Breast epithelium (tissue), 4 donors: ENCODE measurements at regions not wholly inside any gene's neighbourhood (a gene's known extent, or its start where the extent isn't known, plus 50 kb on each side); places are given as distances from the start of the nearest gene placed in this dataset.

Experiments used
- DNase-seq, 2 donors: peaks; one replicate each; pipeline ENCODE4 v3.0.0-alpha.2; 2019; ENCODE audit warnings: low spot score in 2 of 2
- H3K27ac ChIP-seq, 2 donors: fragments of 200-600 bp; sonication (generic) in 1 of 2; one replicate each; pipeline ENCODE4 v1.5.1; 2016 to 2019; ENCODE audit warnings: mild to moderate bottlenecking in 1 of 2
- H3K27me3 ChIP-seq, 2 donors: fragments of 200-600 bp; sonication (generic) in 1 of 2; one replicate each; pipeline versions ENCODE4 v1.5.1 to v1.6.0; 2017 to 2019; ENCODE audit warnings: control low read depth in 1 of 2, mild to moderate bottlenecking in 1 of 2
- H3K36me3 ChIP-seq: fragments of 200-600 bp; one replicate; pipeline ENCODE4 v1.5.1; 2019
- H3K4me1 ChIP-seq, 2 donors: fragments of 200-600 bp; sonication (generic); one replicate each; pipeline ENCODE4 v1.5.1; 2016 to 2019; ENCODE audit warnings: control low read depth in 1 of 2
- H3K4me3 ChIP-seq, 3 donors: fragments of 200-600 bp; sonication (generic); 1 replicate in 2 of 3; 2 replicates in 1 of 3; pipeline ENCODE4 v1.5.1; 2016 to 2019; ENCODE audit warnings: mild to moderate bottlenecking in 3 of 3, moderate library complexity in 2 of 3
- H3K9me3 ChIP-seq, 2 donors: fragments of 200-600 bp; sonication (generic) in 1 of 2; one replicate each; pipeline ENCODE4 v1.5.1; 2016 to 2019; ENCODE audit warnings: control low read depth in 1 of 2
- POLR2A ChIP-seq: fragments of 450-650 bp; IDR thresholded peaks from one replicate; pipeline ENCODE4 v1.6.1; 2016; ENCODE audit warnings: antibody characterized with exemption, mild to moderate bottlenecking, moderate library complexity
- POLR2AphosphoS5 ChIP-seq, 3 donors: sonication (generic); formaldehyde crosslinking; IDR thresholded peaks; one replicate each; pipeline ENCODE4 v1.6.1; 2017; ENCODE audit warnings: antibody characterized with exemption in 3 of 3
- intact Hi-C: fragments of 100-400 bp; cut with DNase I; formaldehyde crosslinking; loops from one replicate; pipeline ENCODE4 v1.15.1; 2023; ENCODE audit warnings: low total_unique reads
- TF ChIP-seq, protein P1 (sequence below), 3 donors: fragments of 450-650 bp; IDR thresholded peaks; one replicate each; pipeline ENCODE4 v1.5.1; 2016 to 2017; ENCODE audit warnings: antibody characterized with exemption in 3 of 3, mild to moderate bottlenecking in 3 of 3, moderate library complexity in 3 of 3

DNA sequence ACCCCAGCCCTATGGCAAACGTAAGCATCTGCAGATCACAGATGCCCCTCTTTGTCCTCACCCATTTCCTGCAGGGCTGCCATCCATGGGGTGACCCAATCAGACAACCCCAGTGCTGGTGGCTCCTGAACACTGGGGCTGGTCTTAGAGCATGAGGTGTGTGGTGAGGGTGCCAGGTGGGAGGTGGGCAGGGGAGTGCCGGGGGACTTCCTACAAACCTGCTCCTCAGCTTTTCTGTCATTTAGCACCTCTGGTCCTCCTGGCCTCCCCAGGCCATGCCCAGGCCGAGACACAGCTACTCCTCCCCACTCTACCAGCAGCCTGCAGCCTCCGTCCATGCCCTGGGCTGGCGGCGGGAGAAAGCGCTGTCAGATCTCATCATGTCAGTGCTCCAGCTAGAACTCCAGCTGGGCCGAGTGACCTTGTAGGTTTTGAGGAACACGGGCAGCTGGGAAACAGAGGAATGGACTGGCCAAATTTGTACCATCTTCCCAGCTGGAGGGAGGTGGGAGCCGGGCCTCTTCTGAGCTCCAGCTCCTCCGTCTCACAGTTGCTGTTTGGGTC lies 157.7 kb upstream of the NECTIN1 start:
- H3K4me3 ChIP-seq = no peak overlapping the region
- H3K36me3 ChIP-seq = no peaks in the 10 kb centered on the region
- no peaks in the 10 kb centered on the region for H3K4me1 ChIP-seq
- no peaks in the 10 kb centered on the region for H3K9me3 ChIP-seq
- intact Hi-C loops = no loop called here
- no peak for DNase-seq
- H3K27ac ChIP-seq = no peak overlapping the region
- no peak for TF ChIP-seq POLR2AphosphoS5 (IDR thresholded peaks at IDR 0.05)
- TF ChIP-seq, protein P1, sequence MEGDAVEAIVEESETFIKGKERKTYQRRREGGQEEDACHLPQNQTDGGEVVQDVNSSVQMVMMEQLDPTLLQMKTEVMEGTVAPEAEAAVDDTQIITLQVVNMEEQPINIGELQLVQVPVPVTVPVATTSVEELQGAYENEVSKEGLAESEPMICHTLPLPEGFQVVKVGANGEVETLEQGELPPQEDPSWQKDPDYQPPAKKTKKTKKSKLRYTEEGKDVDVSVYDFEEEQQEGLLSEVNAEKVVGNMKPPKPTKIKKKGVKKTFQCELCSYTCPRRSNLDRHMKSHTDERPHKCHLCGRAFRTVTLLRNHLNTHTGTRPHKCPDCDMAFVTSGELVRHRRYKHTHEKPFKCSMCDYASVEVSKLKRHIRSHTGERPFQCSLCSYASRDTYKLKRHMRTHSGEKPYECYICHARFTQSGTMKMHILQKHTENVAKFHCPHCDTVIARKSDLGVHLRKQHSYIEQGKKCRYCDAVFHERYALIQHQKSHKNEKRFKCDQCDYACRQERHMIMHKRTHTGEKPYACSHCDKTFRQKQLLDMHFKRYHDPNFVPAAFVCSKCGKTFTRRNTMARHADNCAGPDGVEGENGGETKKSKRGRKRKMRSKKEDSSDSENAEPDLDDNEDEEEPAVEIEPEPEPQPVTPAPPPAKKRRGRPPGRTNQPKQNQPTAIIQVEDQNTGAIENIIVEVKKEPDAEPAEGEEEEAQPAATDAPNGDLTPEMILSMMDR (IDR thresholded peaks at IDR 0.05) = no peak
- TF ChIP-seq POLR2A = no peak
- no peaks in the 10 kb centered on the region for H3K27me3 ChIP-seq

DNA sequence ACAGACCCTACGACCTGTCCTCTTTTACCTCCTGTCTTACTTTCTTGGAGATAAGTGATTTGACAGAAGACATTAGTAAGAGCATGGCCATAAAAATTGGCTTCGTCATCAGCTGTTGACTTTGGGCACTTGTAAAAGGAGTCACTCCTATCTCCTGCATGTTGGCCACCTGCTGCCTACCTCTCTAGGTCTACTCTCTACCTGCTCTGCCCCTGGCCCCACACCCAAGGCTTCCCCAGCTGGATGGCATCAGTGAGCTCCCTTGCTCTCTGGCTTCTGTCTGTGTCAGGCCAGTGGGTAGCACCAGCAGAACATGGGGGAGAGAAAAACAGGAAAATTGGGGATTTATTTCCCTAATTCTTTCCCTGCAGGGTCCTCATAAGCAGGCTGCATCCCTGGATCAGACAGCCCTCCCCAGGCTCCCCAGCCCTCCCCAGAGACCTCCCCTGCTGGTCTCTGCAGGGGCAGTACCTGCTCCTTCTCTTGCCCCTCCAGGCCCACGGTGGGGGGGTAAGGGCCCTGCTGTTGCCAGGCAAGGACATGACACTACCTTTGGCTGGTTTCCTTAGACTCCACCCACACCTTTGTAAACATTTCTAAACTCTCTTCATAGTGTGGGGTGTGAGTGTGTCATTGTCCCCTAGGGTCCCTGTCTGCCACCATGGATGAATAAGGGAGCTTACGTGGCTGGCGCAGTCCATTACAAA lies 157.0 kb upstream of the NECTIN1 start:
- no peak overlapping the region for H3K27ac ChIP-seq
- intact Hi-C loops = no loop called here
- no peak for TF ChIP-seq POLR2AphosphoS5 (IDR thresholded peaks at IDR 0.05)
- TF ChIP-seq, protein P1 (IDR thresholded peaks at IDR 0.05) = no peak
- TF ChIP-seq POLR2A = no peak
- no peaks in the 10 kb centered on the region for H3K9me3 ChIP-seq
- H3K36me3 ChIP-seq = no peaks in the 10 kb centered on the region
- H3K4me3 ChIP-seq = no peak overlapping the region
- no peaks in the 10 kb centered on the region for H3K27me3 ChIP-seq
- no peak for DNase-seq
- no peaks in the 10 kb centered on the region for H3K4me1 ChIP-seq

DNA sequence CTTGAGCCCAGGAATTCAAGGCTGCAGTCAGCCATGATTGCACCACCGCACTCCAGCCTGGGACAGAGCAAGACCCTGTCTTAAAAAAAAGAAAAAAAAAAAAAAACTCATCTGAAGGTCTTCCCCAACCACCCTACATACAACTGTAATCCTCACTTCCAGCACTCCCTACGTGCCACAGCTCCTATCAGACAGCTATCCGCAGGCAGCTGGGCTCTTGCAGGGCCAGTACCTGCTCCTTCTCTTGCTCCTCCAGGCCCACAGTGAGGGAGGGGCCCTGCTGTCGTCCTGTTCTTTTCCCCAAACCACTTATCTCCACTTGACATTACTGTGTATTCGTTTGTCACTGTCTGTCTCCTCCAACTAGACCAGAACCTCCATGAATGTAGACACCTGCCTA lies 156.1 kb upstream of the NECTIN1 start:
- Histone ChIP-seq H3K36me3 (no peaks in the 10 kb centered on the region), H3K27me3 (no peaks in the 10 kb centered on the region), H3K4me1 (no peaks in the 10 kb centered on the region), H3K27ac (no peak overlapping the region), H3K4me3 (no peak overlapping the region), H3K9me3 (no peaks in the 10 kb centered on the region)
- intact Hi-C loops = no loop called here
- TF ChIP-seq, protein P1 (IDR thresholded peaks at IDR 0.05) = no peak
- TF ChIP-seq POLR2A (no peak), POLR2AphosphoS5 (IDR thresholded peaks at IDR 0.05) (no peak)
- no peak for DNase-seq

DNA sequence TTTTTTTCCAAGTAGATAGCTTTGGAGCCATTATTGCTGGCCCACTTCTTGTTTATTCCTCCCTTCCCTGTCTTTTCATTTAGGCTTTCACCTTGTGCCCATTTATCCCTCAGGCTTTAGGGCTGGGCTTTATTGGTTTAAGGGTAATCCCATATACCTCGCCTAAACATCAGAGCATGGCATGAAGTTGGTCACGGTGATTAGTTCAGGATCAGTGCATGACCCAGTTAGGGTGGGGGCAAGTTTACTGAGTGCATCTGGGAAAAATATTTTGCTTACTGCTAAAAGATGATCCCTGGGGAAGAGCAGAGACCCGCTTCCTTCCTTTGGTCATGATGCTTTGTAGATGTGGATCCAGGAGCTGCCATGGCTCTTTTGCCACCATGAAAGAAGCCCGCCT lies 153.3 kb upstream of the NECTIN1 start:
- no peaks in the 10 kb centered on the region for H3K27me3 ChIP-seq
- no peak overlapping the region for H3K27ac ChIP-seq
- H3K4me1 ChIP-seq = no peaks in the 10 kb centered on the region
- intact Hi-C loops = loop anchor here (2.0 kb wide), 1 partner anchor 36 kb away; no protein-coding TSS in a partner anchor
- no peak overlapping the region for H3K4me3 ChIP-seq
- no peak for DNase-seq
- TF ChIP-seq POLR2A = no peak
- TF ChIP-seq, protein P1 (IDR thresholded peaks at IDR 0.05) = no peak
- TF ChIP-seq POLR2AphosphoS5 (IDR thresholded peaks at IDR 0.05) = no peak
- H3K9me3 ChIP-seq = no peaks in the 10 kb centered on the region
- no peaks in the 10 kb centered on the region for H3K36me3 ChIP-seq

DNA sequence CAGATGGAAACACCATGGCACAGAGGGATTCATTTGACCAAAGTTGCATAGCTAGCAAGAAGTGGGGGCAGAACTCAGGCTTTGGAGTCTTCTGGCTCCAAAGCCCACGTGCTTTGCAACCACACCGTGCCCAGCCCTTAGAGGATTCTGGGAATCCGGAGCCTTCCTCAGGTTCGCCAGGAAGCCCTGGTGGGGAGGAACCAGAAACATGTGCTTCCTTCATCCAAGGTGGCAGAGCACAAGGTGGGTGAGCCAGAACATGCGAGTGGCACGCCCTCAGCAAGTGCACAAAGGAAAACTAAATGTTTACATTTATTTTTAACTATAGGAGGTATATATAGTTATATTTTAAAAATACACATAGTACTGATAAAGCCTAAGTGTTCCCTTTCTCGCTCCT lies 151.9 kb upstream of the NECTIN1 start:
- no peaks in the 10 kb centered on the region for H3K27me3 ChIP-seq
- intact Hi-C loops = no loop called here

More for the DNA sequence above, 151.9 kb upstream of the NECTIN1 start:
- no peak for DNase-seq
- no peaks in the 10 kb centered on the region for H3K4me1 ChIP-seq
- H3K9me3 ChIP-seq = no peaks in the 10 kb centered on the region
- no peak overlapping the region for H3K27ac ChIP-seq
- H3K4me3 ChIP-seq = no peak overlapping the region
- TF ChIP-seq, protein P1 (IDR thresholded peaks at IDR 0.05) = no peak
- TF ChIP-seq POLR2AphosphoS5 (IDR thresholded peaks at IDR 0.05) (no peak), POLR2A (no peak)
- no peaks in the 10 kb centered on the region for H3K36me3 ChIP-seq
